ENCODE measurements at regions not wholly inside any gene's neighbourhood (a gene's known extent, or its start where the extent isn't known, plus 50 kb on each side); places are given as distances from the start of the nearest gene placed in this dataset.

GRCh38 chr4:62208921-62209320, 1008.8 kb downstream of the ADGRL3 start:
- DNase-seq = no peak
- no peaks in the 10 kb centered on the region for H3K27me3 ChIP-seq
- intact Hi-C loops (cut with DNase I; ENCODE audit: low total_unique reads) = no loop called here

GRCh38 chr4:62204136-62204535, 1004.0 kb downstream of the ADGRL3 start:
- no peak overlapping the region for H3K27ac ChIP-seq
- no peaks in the 10 kb centered on the region for H3K4me1 ChIP-seq
- peak; percentile 58 for DNase-seq
- intact Hi-C loops (cut with DNase I; ENCODE audit: low total_unique reads) = no loop called here
- H3K4me3 ChIP-seq = no peak overlapping the region
- no peaks in the 10 kb centered on the region for H3K9me3 ChIP-seq
- no peaks in the 10 kb centered on the region for H3K36me3 ChIP-seq (ENCODE audit: low read depth, missing control alignments)
- no peak for TF ChIP-seq POLR2A (IDR thresholded peaks at IDR 0.05)
- 81 to 87% methylated on average over 4 of the region's 4 CpGs for WGBS, 2 donors
- H3K27me3 ChIP-seq = no peaks in the 10 kb centered on the region

More at GRCh38 chr4:62208921-62209320, 1008.8 kb downstream of the ADGRL3 start:
- no peak for TF ChIP-seq CTCF (IDR thresholded peaks at IDR 0.05)
- no peak for TF ChIP-seq POLR2A (IDR thresholded peaks at IDR 0.05)
- H3K36me3 ChIP-seq (ENCODE audit: low read depth, missing control alignments) = no peaks in the 10 kb centered on the region
- no peaks in the 10 kb centered on the region for H3K4me1 ChIP-seq
- H3K27ac ChIP-seq = no peak overlapping the region
- 81 to 86% methylated on average over 4 of the region's 4 CpGs for WGBS, 2 donors
- H3K4me3 ChIP-seq = no peak overlapping the region
- no peaks in the 10 kb centered on the region for H3K9me3 ChIP-seq

GRCh38 chr4:62199291-62199810, 999.2 kb downstream of the ADGRL3 start:
- no peaks in the 10 kb centered on the region for H3K4me1 ChIP-seq
- H3K36me3 ChIP-seq (ENCODE audit: low read depth, missing control alignments) = no peaks in the 10 kb centered on the region
- no peak for TF ChIP-seq CTCF (IDR thresholded peaks at IDR 0.05)
- TF ChIP-seq POLR2A (IDR thresholded peaks at IDR 0.05) = no peak
- H3K9me3 ChIP-seq = no peaks in the 10 kb centered on the region
- DNase-seq = no peak
- H3K27me3 ChIP-seq = no peaks in the 10 kb centered on the region
- WGBS, 2 donors = 58 to 61% methylated on average over 8 of the region's 8 CpGs
- H3K4me3 ChIP-seq = no peak overlapping the region
- no peak overlapping the region for H3K27ac ChIP-seq
- intact Hi-C loops (cut with DNase I; ENCODE audit: low total_unique reads) = no loop called here

GRCh38 chr4:62196338-62196737, 996.2 kb downstream of the ADGRL3 start:
- intact Hi-C loops (cut with DNase I; ENCODE audit: low total_unique reads) = no loop called here
- WGBS, 2 donors = 87 to 88% methylated on average over 5 of the region's 5 CpGs
- TF ChIP-seq POLR2A (IDR thresholded peaks at IDR 0.05) (no peak), CTCF (IDR thresholded peaks at IDR 0.05) (no peak)
- Histone ChIP-seq H3K9me3 (no peaks in the 10 kb centered on the region), H3K4me1 (no peaks in the 10 kb centered on the region), H3K27ac (no peak overlapping the region), H3K36me3 (ENCODE audit: low read depth, missing control alignments) (no peaks in the 10 kb centered on the region), H3K27me3 (no peaks in the 10 kb centered on the region), H3K4me3 (no peak overlapping the region)
- DNase-seq = no peak

- intact Hi-C loops (cut with DNase I; ENCODE audit: low total_unique reads) = no loop called here
- Histone ChIP-seq H3K27me3 (no peaks in the 10 kb centered on the region), H3K27ac (no peak overlapping the region), H3K9me3 (no peaks in the 10 kb centered on the region), H3K4me3 (no peak overlapping the region), H3K4me1 (no peaks in the 10 kb centered on the region), H3K36me3 (ENCODE audit: low read depth, missing control alignments) (no peaks in the 10 kb centered on the region)
- no peak for DNase-seq
- WGBS, 2 donors = 90 to 93% methylated on average over 2 of the region's 2 CpGs
- TF ChIP-seq POLR2A (IDR thresholded peaks at IDR 0.05) = no peak
- TF ChIP-seq CTCF (IDR thresholded peaks at IDR 0.05) = no peak
Observed at GRCh38 chr4:62194342-62194741, 994.2 kb downstream of the ADGRL3 start.

All from testis (tissue), 2 donors.